Glomerular visceral epithelial cell (primary cell): ENCODE measurements at regions not wholly inside any gene's neighbourhood (a gene's known extent, or its start where the extent isn't known, plus 50 kb on each side); places are given as distances from the start of the nearest gene placed in this dataset.

ENCODE experiments used
- DNase-seq: peaks from one replicate; pipeline ENCODE4 v3.0.0-alpha.2; 2016; ENCODE audit errors: extremely low spot score

GRCh38 chr1:87878873-87879272, 550.2 kb downstream of the LMO4 start:
- DNase-seq: no peak

- DNase-seq: no peak
These were observed 551.5 kb downstream of the LMO4 start for GRCh38 chr1:87880098-87880760.

GRCh38 chr1:87880764-87881163, 552.1 kb downstream of the LMO4 start:
- no peak for DNase-seq

GRCh38 chr1:87883906-87884305, 555.2 kb downstream of the LMO4 start:
- DNase-seq: no peak

GRCh38 chr1:87884581-87884980, 555.9 kb downstream of the LMO4 start:
- DNase-seq: no peak

GRCh38 chr1:87885278-87886025, 556.8 kb downstream of the LMO4 start:
- DNase-seq: no peak

GRCh38 chr1:87887100-87887499, 558.4 kb downstream of the LMO4 start:
- no peak for DNase-seq

- peak; percentile 35 for DNase-seq
These were observed 559.8 kb downstream of the LMO4 start for GRCh38 chr1:87888446-87888845.

- no peak for DNase-seq
These were observed 565.4 kb downstream of the LMO4 start for GRCh38 chr1:87894062-87894461.

- DNase-seq: no peak
These were observed 568.8 kb downstream of the LMO4 start for GRCh38 chr1:87897481-87897880.

GRCh38 chr1:87898431-87898830, 569.8 kb downstream of the LMO4 start:
- no peak for DNase-seq

- DNase-seq: no peak
These were observed 570.3 kb downstream of the LMO4 start for GRCh38 chr1:87899017-87899416.

- DNase-seq: no peak
These were observed 571.1 kb downstream of the LMO4 start for GRCh38 chr1:87899746-87900145.

- no peak for DNase-seq
These were observed 574.1 kb downstream of the LMO4 start for GRCh38 chr1:87902830-87903229.

GRCh38 chr1:87903242-87903641, 574.6 kb downstream of the LMO4 start:
- no peak for DNase-seq

GRCh38 chr1:87904651-87905050, 576.0 kb downstream of the LMO4 start:
- DNase-seq: no peak

- no peak for DNase-seq
These were observed 577.0 kb downstream of the LMO4 start for GRCh38 chr1:87905651-87906050.

- no peak for DNase-seq
These were observed 577.4 kb downstream of the LMO4 start for GRCh38 chr1:87906078-87906477.

- DNase-seq: no peak
These were observed 584.7 kb downstream of the LMO4 start for GRCh38 chr1:87913361-87913760.

GRCh38 chr1:87914396-87914795, 585.7 kb downstream of the LMO4 start:
- DNase-seq: no peak

GRCh38 chr1:87915771-87916170, 587.1 kb downstream of the LMO4 start:
- no peak for DNase-seq

- DNase-seq: no peak
These were observed 588.3 kb downstream of the LMO4 start for GRCh38 chr1:87916965-87917364.

GRCh38 chr1:87918398-87918797, 589.7 kb downstream of the LMO4 start:
- no peak for DNase-seq

- no peak for DNase-seq
These were observed 594.2 kb downstream of the LMO4 start for GRCh38 chr1:87922885-87923284.
